Cardiac septum (tissue), 1 donor: ENCODE measurements at regions not wholly inside any gene's neighbourhood (a gene's known extent, or its start where the extent isn't known, plus 50 kb on each side); places are given as distances from the start of the nearest gene placed in this dataset.
"Not testable (repeated sequence)": the region's sequence is repeated elsewhere in the genome, so short reads cannot be mapped to it uniquely, and the experiment has no call there.

Source experiments
- DNase-seq: peaks from one replicate; pipeline ENCODE4 v3.0.0-alpha.2; 2020; ENCODE audit warnings: low spot score
- intact Hi-C: fragments of 100-400 bp; cut with DNase I; formaldehyde crosslinking; loops from one replicate; pipeline ENCODE4 v1.14.0; 2022
- donor health status: DM: no; HTN: no; CAD: no.

GRCh38 chr7:68148440-68148839 is 1151.8 kb downstream of the TYW1 start:
- no peak for DNase-seq
- intact Hi-C loops, result no loop called here

DNA sequence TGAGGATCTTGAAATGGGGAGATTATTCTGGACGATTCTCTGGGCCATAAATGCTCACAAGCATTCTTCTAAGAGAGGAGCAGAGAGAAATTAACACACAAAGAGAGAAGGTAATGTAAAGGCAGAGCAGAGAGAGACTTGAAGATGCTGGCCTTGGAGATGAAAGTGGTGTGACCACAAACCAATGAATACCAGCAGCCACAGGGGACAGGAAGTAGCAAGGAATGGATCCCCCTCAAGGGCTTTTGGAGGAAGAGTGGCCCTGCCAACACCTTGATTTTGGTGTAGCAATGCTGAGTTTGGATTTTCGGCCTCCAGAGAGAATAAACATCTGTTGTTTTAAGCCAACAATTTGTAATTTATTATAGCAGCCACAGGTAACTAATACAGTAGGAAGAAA is 1155.6 kb downstream of the TYW1 start:
- DNase-seq, result no peak
- intact Hi-C loops, result no loop called here

GRCh38 chr7:68155676-68156075 is 1159.0 kb downstream of the TYW1 start:
- intact Hi-C loops, result no loop called here

GRCh38 chr7:68158686-68159295 is 1162.2 kb downstream of the TYW1 start:
- no peak for DNase-seq
- intact Hi-C loops, result no loop called here

More at GRCh38 chr7:68155676-68156075, 1159.0 kb downstream of the TYW1 start:
- DNase-seq, result no peak

- intact Hi-C loops, result no loop called here
Measured at GRCh38 chr7:68162712-68163111, 1166.1 kb downstream of the TYW1 start.

GRCh38 chr7:68166525-68166924 is 1169.9 kb downstream of the TYW1 start:
- intact Hi-C loops, result no loop called here
- no peak for DNase-seq

More at GRCh38 chr7:68162712-68163111, 1166.1 kb downstream of the TYW1 start:
- DNase-seq, result no peak

GRCh38 chr7:68173513-68173912 is 1176.9 kb downstream of the TYW1 start:
- intact Hi-C loops, result no loop called here
- DNase-seq, result no peak

DNA sequence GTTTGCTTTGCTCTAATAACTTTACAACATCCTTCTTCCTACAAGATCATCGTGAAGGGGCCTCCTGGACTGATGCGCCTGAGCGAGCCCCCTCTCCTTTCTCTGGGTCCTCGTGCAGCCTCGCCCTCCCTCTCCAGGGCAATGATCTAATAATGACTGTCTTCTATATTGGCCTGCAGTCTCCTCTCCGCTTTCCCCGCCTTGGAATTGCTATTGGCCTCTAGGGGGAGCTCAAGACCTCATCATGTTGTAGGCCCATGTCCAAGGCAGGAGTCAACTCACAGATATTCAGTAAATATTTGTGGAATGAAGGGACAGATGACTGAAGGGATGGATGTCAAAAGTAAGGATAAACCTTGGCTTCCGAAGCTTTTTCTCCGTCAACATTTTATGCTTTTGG is 1180.3 kb downstream of the TYW1 start:
- intact Hi-C loops, result no loop called here
- DNase-seq, result no peak

- DNase-seq, result no peak
- intact Hi-C loops, result no loop called here
Measured at GRCh38 chr7:68180761-68181160, 1184.1 kb downstream of the TYW1 start.

- intact Hi-C loops, result no loop called here
- no peak for DNase-seq
Measured at GRCh38 chr7:68183176-68183575, 1186.5 kb downstream of the TYW1 start.

GRCh38 chr7:68185631-68186456 is 1189.2 kb downstream of the TYW1 start:
- DNase-seq, result no peak
- intact Hi-C loops, result no loop called here

- no peak for DNase-seq
- intact Hi-C loops, result no loop called here
Measured at GRCh38 chr7:68187532-68187931, 1190.9 kb downstream of the TYW1 start.

GRCh38 chr7:68192941-68193340 is 1196.3 kb downstream of the TYW1 start:
- intact Hi-C loops, result no loop called here

GRCh38 chr7:68195642-68196041 is 1199.0 kb downstream of the TYW1 start:
- intact Hi-C loops, result not testable (repeated sequence)

More at GRCh38 chr7:68192941-68193340, 1196.3 kb downstream of the TYW1 start:
- no peak for DNase-seq

GRCh38 chr7:68200051-68200670 is 1203.5 kb downstream of the TYW1 start:
- intact Hi-C loops, result no loop called here
- peak; percentile 38 for DNase-seq

More at GRCh38 chr7:68195642-68196041, 1199.0 kb downstream of the TYW1 start:
- DNase-seq, result not testable (repeated sequence)

- DNase-seq, result no peak
- intact Hi-C loops, result no loop called here
Measured at GRCh38 chr7:68203251-68203650, 1206.6 kb downstream of the TYW1 start.

DNA sequence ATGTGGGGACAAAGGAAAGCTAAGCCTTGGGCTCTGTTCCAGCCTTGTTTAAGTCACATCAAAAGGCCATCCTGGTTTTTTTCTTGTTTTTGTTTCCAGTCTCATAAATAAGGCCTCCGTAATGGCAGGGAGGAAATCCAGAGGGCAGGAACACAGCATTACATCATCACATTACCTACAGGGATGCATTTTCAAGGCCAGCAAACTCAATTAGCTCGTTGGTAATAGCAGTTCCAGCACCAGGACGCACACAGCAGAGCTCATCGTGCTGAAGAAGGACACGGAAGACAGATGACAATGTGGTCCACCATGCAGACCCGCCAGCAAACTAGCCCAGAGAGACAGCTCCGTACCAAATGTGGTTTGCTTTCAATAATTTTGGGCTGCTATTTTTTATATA is 1209.2 kb downstream of the TYW1 start:
- no peak for DNase-seq
- intact Hi-C loops, result no loop called here

DNA sequence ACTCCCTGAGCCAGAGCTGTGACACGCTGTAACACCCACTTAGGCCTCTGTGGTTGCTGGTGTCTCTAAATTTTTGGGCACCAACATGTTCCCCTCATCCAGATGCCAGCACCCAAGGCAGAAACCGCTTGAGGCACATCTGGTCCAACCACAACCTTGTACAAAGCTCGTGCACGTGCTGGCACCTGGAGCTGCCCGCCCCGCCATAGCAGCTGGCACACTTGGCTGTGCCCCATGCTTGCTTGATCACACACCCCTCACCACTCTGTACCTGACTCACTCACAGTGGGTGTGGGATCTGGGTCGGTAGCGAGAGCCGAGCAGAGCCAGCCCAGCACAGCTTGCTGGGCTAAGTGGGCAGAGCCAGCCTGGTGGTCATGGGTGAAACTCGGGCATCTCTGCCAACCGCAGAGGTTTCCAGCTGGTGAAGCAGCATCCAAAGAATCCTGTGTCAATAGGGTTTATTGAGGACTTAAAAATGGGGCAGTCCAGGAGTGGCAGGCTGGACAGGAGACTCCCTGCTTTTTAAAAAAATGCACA is 1210.4 kb downstream of the TYW1 start:
- intact Hi-C loops, result no loop called here
- DNase-seq, result no peak

- intact Hi-C loops, result no loop called here
- DNase-seq, result no peak
Measured at GRCh38 chr7:68207676-68208075, 1211.0 kb downstream of the TYW1 start.

DNA sequence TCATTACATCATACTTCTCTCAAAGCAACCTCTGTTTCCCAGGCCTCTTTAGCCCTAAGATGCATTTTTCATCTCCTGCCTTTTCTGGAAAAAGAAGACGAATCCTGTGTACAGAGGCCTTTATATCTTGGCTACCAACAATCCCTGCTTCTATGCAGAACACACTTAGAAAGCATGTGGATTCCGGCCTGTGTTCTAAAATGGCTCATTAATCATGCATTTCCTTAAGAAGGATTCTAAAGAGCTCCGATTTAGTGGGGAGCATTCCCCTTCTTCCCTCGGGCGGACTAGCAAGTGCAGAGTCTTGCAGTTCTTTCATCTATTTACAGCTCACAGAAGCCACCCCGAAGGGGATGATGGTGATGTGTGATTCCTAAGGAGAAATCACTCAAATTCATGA is 1212.9 kb downstream of the TYW1 start:
- DNase-seq, result no peak
- intact Hi-C loops, result no loop called here
